ENCODE measurements at regions not wholly inside any gene's neighbourhood (a gene's known extent, or its start where the extent isn't known, plus 50 kb on each side); places are given as distances from the start of the nearest gene placed in this dataset.

DNA sequence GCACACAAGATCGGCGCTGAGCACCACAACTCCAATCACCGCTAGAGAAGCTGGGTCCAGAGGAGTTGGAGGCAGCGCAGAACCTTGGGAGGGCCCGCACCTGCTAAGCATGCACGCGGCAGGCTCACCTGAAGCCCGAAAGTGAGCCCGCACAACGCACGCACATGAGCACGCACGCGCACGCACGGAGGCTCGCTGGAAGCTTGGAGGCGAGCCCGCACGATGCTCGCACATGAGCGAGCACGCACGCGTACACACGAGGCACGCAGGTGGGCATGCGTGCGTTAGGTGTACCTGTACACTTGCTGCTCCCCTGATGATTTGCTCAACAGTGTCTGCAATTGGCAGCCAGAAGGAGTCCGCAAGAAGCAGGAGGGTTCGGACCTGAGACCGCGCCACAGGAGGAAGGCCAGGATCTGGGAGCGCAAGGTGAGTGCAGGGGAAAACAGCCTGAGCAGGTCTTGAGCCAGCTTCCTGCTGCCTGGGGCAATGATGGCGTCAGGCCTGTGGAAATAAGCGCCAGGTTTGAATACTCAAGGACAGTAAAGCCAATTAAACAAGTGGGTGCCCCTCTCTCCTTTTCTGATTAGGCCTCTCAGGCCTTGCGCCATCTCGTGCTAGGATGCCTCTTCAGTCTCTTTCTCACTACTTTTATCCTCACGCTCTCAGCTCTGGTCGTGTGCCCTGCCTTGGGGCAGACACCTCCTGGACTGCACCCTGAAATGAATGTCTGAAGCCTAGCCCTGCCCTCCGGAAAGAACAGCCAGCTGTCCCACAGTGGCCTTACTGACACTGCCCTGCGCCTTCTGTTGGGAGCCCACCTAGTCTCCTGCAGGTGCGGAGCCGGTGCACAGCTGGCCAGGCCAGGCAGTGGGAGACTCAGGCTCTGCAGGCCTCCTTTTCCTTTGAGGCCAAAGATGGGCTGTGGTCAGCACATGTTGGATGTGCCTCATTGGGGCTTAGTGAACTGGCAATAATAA lies 340.4 kb downstream of the CDC5L start:
- Histone ChIP-seq H3K4me1 (ENCODE audit: insufficient read depth, low read length) (0 out of 2 replicates have a peak, but pooled peaks cover 4% of the 10 kb centered on the region), H3K23ac (ENCODE audit: insufficient read length, low read depth, low read length) (no peak overlapping the region), H2BK15ac (ENCODE audit: low read depth, low read length) (no peak overlapping the region), H3K14ac (ENCODE audit: insufficient read depth, low read length) (no peak overlapping the region; the same call in 1 of the 2 replicates), H3K56ac (ENCODE audit: insufficient read length, low read depth, low read length) (no peak overlapping the region), H2BK20ac (ENCODE audit: low read depth, low read length, poor library complexity, severe bottlenecking) (no peak overlapping the region), H2BK12ac (ENCODE audit: insufficient read length, low read depth, low read length) (no peak overlapping the region), H4K91ac (ENCODE audit: insufficient read length, low read depth, low read length) (no peak overlapping the region), H3T11ph (ENCODE audit: low read length) (no peak overlapping the region), H3K79me1 (ENCODE audit: insufficient read depth, low read depth, low read length, poor library complexity, severe bottlenecking) (no peaks in the 10 kb centered on the region), H2AFZ (ENCODE audit: low read length) (no peak overlapping the region), H3K79me2 (ENCODE audit: insufficient read depth, low read length) (no peaks in the 10 kb centered on the region), H2AK5ac (ENCODE audit: insufficient read length, low read length) (no peak overlapping the region), H3K9me3 (ENCODE audit: control insufficient read depth, low read depth, low read length) (no peaks in the 10 kb centered on the region), H4K8ac (replicated peaks; ENCODE audit: insufficient read length, low read depth, low read length) (no peak overlapping the region), H3K27ac (ENCODE audit: insufficient read length, low read depth, low read length) (no peak overlapping the region), H2BK5ac (ENCODE audit: insufficient read length, low read length) (no peak overlapping the region), H3K4me2 (ENCODE audit: insufficient read depth, insufficient read length, low read length) (no peak overlapping the region), H4K20me1 (ENCODE audit: control insufficient read depth, insufficient read depth, insufficient read length) (no peaks in the 10 kb centered on the region), H3K27me3 (ENCODE audit: insufficient read depth, low read length) (no peaks in the 10 kb centered on the region), H4K5ac (ENCODE audit: insufficient read length, low read depth, low read length) (no peak overlapping the region), H3K23me2 (ENCODE audit: insufficient read length, low read depth, low read length, poor library complexity, severe bottlenecking) (no peaks in the 10 kb centered on the region), H3K9ac (ENCODE audit: extremely low read depth, insufficient read length, low read length) (no peak overlapping the region), H3K4ac (ENCODE audit: low read depth, low read length) (no peak overlapping the region), H3K18ac (ENCODE audit: insufficient read length, low read depth, low read length) (no peak overlapping the region), H2BK120ac (ENCODE audit: low read depth, low read length, poor library complexity, severe bottlenecking) (no peak overlapping the region)
- no peak for DNase-seq
- Mint-ChIP-seq H3K9me3 (no peaks in the 10 kb centered on the region), H3K36me3 (ENCODE audit: insufficient read depth in 1 of 3, low read depth in 3 of 3) (no peaks in the 10 kb centered on the region), H3K27me3 (ENCODE audit: low read depth) (no peaks in the 10 kb centered on the region; the same call in 1 of the 2 replicates), H3K4me1 (peaks cover 11 to 12% of the 10 kb centered on the region in 2 experiments; a peak in 3 of 4 replicates), H3K4me3 (no peak overlapping the region; a peak in 1 of 5 replicates), H3K27ac (peak overlapping the region in 1 of 3 experiments; percentile 25; a peak in 2 of 7 replicates)
- TF ChIP-seq, protein P1, sequence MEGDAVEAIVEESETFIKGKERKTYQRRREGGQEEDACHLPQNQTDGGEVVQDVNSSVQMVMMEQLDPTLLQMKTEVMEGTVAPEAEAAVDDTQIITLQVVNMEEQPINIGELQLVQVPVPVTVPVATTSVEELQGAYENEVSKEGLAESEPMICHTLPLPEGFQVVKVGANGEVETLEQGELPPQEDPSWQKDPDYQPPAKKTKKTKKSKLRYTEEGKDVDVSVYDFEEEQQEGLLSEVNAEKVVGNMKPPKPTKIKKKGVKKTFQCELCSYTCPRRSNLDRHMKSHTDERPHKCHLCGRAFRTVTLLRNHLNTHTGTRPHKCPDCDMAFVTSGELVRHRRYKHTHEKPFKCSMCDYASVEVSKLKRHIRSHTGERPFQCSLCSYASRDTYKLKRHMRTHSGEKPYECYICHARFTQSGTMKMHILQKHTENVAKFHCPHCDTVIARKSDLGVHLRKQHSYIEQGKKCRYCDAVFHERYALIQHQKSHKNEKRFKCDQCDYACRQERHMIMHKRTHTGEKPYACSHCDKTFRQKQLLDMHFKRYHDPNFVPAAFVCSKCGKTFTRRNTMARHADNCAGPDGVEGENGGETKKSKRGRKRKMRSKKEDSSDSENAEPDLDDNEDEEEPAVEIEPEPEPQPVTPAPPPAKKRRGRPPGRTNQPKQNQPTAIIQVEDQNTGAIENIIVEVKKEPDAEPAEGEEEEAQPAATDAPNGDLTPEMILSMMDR (conservative IDR thresholded peaks at IDR 0.05), result no peak
- no CpG with 5 or more reads among the region's 44 CpGs for WGBS (ENCODE audit: extremely low coverage, insufficient read length, low lambda C conversion rate)

Measured in H9 (cell line).